ENCODE measurements at regions not wholly inside any gene's neighbourhood (a gene's known extent, or its start where the extent isn't known, plus 50 kb on each side); places are given as distances from the start of the nearest gene placed in this dataset.
"Not testable (repeated sequence)": the region's sequence is repeated elsewhere in the genome, so short reads cannot be mapped to it uniquely, and the experiment has no call there.

DNA sequence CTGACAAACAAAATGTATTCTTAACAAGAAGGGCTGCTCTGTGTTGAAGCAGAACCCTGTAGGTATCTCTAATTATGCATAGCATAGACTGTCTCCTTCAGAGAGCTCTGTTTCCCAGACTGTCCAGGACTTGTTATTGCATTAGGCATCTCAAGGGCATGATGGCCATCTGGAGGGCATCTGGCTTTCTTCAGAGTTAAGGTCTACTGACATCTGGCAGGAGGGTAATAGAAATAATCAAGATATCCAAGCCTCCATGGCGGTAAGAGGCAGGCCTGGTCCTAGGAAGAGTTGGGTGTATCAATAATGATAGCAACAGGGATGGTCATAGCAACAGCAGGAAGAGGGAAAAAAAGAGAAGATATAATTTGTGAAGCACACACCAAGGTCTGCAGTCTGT is 161.2 kb downstream of the TTC8 start:
- DNase-seq = no peak

DNA sequence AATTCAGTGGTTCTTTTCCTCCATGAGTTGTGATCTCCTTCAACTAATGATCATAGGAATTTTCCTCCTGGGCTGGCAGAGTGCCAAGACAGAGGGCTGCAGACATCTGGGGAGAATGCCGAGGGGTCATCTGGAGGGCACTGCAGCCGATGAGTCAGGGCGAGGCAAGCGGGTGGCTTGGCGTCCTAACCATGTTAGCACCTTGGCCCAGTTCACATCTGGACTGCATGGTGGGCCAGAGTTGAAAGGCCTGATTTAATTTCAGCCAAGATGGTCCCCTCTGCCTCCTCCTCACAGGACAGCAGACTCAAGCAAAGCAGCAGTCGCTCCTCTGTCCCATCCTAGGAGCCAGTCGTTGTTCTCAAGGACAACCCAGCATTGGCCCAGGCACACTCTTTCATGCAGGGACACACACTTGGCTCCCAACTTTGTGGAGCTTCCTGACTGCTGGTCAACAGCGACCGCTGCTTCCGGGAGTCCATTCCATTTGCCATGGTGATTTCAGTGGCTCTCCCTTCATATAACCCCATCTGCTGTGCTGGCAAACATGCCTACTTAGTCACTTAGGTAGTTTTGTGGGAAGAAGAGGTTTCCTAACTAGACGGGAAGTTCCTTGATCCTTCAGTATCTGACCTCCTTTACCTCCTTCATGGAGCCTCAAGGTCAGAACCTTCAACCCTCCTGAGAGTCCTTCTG is 161.8 kb downstream of the TTC8 start:
- DNase-seq = no peak

DNA sequence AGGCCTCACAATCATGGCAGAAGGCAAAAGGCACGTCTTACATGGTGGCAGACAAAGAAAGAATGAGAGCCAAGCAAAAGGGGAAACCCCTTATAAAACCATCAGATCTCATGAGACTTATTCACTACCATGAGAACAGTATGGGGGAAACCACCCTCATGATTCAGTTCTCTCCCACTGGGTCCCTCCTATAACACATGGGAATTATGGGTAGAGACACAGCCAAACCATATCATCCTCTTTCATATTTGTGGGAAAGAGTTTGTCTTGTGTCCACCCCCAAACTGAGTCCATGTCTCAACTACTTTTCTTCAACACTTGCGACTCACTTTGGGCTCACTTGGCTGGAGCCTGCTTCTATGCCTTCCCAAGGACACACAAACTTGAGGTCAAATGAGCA is 162.5 kb downstream of the TTC8 start:
- DNase-seq = not testable (repeated sequence)

DNA sequence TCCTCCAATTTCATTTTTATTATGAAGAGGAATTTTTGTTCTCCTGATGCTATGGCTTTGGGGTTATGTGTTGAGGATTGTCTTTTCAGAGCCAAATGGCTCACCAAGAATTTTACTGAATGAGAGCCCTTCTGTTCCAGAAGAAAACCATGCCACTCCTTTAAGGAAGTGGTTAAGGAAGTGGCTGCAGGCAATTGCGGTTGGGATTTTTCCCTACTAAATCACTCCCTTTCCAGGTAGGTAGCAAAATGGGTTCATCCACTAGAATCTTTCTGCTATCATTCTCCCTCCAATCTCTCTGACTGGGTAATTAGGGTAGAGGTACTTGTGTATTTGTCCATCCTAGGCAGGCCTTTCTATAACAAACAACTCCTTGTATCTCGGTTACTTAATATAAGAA is 163.1 kb downstream of the TTC8 start:
- no peak for DNase-seq

DNA sequence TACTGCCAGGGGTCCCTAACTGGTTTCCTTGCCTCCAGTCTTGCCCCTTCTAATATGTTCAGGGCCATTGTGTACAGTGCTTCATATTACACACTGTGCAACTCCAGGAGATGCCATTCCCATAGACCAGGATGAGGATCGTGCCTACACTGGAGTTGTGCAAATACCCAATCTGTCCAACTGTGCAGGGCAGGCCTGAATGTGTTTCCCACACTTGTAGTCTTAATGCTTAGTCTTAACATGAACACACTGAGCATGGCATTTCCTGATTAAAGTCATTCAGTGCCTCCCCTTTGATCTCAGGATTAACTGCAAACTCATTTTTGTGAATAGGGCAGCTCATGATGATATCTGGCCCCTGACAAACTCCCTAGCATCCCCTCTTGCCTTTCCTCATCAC is 165.5 kb downstream of the TTC8 start:
- DNase-seq = no peak

DNA sequence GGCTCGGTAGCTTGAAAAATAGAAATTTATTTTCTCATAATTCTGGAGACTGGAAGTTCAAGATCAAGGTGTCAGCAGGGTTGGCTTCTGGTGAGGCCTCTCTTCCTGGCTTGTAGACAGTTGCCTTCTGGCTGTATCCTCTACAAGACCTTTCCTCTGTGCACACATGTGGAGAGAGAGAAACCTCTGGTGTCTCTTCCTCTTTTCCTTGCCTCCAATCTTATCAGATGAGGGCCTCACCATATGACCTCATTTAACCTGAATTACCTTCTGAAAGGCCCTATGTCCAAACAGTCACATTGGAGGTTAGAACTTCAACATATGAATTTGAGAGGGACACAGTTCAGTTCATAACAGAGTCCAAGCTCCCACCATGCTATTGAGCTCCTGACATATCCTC is 166.4 kb downstream of the TTC8 start:
- no peak for DNase-seq

DNA sequence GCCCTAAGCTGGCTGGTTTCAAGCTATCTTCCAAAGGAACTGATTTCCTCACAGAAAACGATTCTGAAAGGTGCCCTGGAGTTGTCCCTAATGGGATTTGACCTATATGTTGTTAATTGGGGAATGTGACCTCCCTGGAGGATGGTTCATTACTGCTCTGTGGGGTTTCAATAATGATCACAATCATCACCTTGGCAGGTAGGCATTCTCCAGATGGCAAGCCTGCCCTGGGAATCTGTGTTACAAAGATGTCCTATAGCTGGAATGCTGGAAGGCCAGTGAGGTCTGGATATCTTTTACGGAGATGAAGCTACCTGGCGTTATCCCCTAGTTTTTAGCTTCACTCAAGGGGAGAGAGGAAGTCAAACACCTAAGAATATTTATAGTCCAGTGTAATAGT is 167.6 kb downstream of the TTC8 start:
- DNase-seq = no peak

DNA sequence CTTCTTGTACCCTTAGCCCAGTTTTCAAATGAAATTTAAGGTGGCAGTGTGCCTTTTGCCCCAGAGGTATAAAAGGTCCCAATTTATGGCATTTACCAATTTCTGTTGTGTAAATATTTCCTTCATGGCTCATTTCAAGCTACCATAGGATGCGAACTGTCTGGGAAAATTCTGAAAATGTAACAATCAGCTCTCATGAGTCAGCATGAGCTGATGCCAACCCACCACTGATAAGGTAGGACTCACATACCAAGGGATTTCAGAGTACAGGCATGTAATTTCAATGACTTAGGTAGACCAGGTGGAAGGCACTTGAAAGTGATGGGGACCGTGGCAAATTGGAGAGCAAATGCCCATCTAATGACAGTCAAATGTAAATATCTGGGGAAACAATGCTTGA is 169.5 kb downstream of the TTC8 start:
- no peak for DNase-seq

DNA sequence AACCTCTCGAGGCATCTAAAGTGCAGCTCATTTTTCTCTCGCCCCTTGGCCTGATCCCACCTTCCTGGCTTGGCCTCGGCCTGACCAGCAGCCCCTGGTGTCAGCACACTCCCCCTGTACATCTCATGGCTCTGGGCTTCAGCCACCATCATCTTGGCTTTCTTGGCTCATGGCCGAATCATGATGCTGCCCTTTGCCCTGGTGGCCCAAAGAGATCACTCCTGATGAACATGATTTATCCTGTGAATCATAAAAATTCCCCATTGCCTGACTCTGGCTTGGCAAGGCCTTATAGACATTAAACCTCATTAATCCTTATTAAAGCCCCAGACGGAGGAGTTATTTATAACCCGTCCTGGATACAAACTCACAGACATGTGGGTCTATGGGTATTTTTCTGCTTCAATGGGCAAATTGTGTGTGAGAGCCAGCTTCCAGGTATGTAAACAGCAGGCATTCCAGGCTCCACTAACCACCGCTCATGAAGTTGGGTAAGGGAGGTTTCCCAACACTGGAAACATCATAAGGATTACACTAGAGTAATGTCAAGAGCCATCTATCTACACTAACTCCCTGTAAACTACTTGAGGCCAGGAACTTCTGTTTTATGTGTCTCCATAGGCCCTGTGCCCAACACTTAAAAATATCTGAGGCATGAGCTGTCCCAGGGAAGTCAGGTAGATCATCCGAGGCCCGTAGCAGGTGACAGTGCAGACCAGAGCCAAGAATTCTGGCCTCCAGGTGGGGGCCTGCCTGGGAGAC is 171.2 kb downstream of the TTC8 start:
- DNase-seq = no peak

DNA sequence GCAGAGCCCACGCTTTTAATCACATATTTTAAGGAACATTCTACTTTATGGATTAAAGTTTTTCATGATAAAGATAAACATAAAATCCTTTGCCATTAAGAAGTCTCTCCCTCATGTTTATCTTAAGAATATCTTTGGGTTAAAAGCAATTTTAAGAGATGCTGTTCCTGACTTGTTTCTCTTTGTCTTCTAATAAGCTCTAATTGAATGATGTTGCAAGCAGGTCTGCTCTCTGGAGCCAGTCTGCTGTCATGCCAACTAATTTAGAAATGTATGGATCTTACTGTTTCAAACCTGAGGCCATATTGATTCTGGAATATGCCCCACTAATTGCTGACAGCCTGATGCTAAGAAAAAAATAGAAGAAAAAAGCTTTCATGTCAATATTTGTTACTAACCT is 173.6 kb downstream of the TTC8 start:
- no peak for DNase-seq

DNA sequence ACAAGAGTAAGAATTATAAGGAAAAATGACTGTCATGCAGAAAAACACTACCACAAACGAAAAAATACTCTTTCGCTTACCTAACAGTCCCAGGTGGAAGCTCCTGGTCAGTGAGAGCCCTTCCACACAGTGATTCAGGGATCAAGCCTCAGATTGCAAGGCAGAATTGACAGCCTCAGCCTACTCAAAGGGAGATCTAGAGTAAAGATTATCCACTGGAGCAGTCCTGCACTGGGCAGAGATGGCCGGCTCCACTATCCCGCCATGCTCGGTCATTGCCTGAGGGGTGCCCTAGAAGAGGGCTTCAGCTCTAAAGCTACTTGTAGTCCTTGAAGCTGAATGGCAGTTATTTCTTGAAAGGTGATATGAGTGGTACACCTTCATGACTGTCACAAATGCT is 174.7 kb downstream of the TTC8 start:
- no peak for DNase-seq

DNA sequence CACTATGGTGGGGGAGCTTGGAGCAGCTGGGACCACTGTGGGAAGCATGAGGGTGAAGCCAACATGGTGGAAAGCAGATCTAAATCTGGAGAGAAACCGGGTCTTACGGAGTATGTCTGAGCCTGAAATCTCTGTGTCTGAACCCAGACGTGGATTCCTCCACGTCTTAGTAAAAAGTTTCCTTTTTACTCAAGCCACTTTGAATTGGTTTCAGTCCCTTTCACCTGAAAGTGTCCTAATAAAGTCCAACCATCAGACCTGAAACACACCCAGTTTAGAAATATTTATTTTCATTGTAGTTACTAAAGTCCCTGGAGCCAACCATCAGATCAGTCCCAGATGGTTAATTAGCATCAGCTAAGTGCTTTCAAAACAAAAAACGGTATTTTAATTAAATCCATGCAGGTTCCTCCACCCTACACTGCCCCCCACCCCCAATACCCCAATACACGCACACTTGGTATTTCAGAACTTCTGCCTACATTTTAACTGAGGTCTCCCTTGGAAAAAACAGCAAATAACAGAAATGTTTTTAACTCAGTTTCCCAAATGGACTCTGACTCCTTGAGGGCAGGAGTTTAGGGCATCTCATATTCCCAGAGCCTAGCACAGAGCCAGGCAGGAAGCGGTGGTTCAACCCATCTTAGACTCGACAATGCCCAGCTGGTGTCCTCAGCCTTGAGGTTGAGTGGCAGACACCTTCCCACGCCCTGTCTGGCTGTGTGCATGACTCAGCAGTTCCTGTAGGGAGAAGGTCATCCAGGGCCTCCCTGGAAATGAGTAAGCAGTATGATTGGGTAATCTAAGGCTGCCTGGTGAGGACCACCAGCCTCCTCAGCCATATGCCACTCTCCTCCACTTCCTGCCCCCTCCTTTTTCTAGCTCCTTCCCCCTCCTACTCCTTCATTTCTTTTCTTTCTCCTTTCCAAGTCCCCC is 175.8 kb downstream of the TTC8 start:
- DNase-seq = peak; percentile 79 to 82

DNA sequence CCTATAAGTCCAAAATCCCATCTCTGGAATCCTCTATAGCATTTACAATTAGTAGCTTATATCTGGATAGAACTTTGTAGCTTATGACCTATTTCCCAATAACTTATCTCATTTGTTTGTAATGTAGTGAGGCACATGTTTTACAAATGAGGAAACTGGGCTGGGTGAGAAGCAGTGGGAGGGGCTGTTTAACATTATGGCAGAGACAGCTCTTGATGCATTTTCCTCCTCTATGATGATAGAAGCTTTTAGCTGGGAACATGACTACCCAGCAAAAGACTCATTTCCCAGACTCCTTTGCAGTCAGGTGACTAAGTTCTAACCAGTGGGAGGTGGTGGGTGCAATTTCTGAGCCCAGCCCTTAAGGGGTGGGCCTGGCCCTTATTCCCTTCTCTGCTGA is 179.7 kb downstream of the TTC8 start:
- DNase-seq = peak; percentile 35 to 56

DNA sequence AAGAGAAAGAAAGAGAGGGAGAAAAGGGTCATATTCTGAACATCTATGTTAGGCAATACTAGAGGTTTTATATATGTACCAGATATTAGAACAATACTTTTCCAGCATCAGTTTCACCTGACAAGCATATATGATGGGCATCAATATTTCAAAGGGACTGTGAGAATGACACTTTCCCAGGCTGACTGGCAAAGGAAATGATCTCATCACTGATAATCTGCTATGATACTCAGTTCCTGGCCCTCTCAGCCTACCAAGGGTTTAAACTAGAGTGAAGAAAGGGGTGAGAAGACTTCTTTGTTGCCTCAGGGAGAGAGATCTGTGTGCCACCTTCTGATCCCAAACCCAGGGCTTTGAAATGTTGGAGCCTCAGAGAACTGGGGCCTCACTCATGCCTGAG is 183.5 kb downstream of the TTC8 start:
- DNase-seq = no peak

DNA sequence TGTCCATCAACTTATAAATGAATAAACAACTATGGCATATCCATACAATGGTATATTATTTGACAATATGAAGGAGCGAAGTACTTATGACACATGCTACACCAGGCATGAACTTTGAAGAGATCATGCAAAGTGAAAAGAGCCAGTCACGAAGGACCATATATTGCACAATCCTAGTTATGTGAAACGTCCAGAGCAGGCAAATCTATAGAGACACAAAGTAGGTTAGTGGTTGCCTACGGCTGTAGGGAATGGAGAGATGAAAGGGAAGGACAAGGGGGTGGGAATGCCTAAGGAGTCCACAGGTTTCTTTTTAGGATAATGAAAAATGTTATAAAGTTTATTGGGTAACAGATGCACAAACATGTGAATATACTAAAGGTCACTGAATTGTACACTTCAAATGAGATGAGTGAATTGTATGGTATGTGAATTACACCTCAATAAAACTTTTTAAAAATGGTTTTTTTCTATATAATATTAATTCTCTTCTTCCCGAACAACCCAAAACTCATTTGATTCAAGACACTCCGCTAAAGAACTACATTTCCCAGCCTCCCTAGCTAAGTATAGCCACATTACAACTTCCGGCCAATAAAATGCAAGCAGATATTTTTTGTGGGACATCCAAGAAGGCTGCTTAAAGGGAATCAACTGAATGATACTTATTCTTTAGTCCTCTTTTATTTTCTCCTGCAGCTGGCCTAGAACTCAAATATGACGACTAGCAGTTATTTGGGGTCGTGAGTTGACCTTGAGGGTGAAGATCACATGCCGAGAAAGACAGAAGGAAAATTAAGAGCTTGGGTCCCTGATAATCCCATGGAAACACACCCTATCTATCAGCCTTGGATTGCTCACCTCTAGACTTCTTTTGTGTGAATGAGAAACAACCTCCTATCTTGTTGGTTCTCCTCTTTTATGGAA is 187.2 kb downstream of the TTC8 start:
- DNase-seq = no peak

DNA sequence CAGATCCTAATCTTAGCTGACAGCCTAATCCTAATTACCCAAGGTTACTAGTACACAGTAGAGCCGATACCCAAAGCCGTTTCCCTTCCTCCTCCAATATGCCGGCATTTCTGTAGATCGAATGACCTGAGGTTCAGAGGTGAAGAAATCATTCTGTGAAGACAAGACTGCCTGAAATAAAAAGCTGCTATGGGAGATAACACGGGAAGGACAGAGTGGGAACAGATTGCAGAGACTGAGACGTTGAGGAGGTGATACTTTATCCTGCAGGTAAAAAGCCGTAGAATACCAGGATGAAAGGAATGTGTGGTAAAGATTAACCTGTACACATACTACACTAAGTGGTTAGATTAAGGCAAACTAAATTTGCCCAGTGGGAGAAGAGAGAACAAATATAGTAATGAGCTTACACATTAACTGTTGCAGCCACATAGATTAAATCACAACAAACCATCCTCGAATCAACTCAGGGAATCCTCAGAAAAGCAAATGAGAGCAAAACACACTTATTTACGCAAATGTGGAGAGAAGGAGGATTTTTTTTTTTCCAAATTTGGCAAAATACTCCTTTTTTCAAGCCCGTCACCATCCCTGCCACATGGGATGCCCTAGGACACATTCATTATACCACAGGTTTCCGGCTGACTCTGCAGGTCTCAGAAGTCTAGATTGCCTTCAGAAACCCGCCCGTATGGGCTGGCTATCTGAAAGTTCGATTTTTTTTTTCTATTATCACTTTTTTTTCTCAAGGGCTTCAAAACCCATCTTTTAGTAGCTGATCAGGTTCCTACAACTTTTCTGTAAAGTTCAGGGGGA is 188.0 kb downstream of the TTC8 start:
- no peak for DNase-seq

DNA sequence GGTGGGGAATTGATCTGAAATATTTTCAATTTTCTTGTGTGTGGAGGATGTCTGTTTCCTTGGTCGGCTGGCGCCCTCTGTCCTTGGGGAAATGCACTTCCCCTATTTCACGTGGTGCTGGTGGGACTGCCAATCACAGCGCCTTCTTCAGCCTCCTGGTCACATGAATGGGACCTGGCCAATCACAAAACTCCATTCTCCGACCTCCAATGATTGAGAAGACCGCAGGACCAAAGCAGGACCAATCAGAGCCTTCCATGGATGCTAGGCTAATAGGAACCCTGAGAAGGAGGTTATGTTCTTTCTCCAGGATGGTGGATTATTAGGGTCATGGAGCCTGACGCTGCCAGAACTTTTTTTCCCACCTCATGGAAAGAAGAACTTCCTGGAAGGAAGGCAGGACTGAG is 188.7 kb downstream of the TTC8 start:
- peak in 1 of 2 experiments; percentile 2 for DNase-seq

DNA sequence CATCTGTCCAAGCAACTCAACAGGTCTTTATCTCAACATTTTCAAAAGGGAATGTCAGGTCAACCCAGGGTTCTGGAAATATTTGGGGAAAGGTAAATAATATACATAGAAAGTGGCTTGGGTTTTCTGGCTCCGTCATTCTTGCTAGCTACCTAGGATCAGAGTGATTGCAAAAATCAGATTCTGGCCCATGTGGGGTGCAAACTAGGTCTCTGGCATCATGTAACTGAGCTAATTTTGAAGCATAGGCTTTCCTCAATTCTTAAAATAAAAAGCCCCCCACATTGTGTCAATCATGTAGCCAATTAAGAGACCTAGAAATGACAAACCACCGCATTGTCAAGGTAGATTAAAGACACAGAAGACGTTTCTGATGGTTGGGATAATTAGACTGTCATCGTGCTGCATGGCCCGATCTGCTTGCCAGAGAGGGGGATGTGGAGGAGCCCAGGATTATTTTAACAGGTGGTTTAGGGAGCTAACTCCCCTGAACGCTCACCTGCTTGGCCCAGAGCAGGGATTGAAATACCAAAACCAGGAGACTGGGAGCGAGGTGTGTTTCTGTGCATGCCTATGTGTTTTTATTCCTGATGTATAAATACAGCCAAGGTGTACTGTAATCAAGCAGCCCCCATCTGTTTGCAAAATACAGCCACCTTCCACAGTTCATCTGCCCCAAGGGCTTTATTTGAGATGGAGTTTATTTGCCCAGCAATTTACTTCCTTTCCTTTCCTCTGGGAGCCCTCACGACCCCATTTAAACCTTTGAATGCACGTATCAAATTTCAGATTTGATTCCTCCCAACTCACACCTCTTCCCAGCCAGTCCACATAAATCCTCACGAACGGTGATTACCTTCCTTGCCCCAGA is 189.5 kb downstream of the TTC8 start:
- DNase-seq = no peak

DNA sequence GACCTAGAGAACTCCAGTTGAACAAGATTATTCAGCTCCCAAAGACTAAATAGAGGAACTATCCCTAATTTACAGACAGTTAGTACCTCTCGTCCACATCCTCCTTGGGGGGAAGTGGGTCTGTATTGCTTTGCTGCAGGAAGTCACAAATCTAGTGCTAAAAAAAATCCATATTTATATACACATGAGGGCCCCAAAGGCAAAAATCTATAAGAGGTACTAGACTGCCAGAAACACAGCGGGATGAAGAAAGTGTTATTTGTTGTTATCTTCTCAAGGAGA is 190.1 kb downstream of the TTC8 start:
- peak; percentile 20 to 31 for DNase-seq

DNA sequence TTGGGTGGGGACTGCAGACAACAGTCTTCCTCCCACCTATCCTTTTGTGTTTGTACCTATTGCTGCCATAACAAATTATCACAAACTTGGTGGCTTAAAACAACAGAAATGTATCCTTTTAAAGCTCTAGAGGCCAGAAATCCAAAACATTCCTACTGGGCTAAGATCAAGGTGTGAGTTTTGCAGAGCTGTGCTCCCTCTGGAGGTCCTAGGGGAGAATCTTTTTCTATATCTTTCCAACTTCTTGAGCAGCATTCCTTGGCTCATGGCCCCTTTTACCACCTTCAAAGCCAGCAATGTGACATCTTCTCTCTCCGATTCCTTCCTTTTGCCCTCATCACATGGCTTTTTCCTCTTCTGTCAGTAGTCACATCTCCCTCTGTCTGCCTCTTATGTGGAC is 190.6 kb downstream of the TTC8 start:
- DNase-seq = no peak

DNA sequence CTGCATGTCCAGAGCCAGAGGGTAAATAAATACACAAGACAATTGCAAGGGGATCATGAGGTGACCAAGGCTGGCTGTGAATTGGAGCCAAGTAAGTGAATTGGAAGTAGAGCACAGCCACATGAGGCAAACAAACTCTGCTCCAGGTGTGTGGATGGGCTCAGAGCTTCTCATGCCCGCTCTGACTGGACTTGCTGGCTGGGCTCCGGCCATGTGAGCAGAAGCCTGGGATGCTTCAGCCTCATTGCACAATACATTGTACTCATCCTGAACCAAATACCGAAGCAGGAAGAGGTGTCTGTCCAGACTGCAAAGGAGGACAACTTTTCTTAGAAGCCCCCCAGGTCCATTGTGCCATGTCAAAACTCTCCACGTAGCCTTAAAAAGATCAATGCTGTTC is 193.0 kb downstream of the TTC8 start:
- DNase-seq = no peak

Measured in AML-193 (cell line).